SIG-M5 treated with dmso at 0.1 percent for 504 hours (cell line): ENCODE measurements at regions not wholly inside any gene's neighbourhood (a gene's known extent, or its start where the extent isn't known, plus 50 kb on each side); places are given as distances from the start of the nearest gene placed in this dataset.

ENCODE experiments used
- DNase-seq: peaks from one replicate; lab custom pipeline; 2025; ENCODE audit not compliant: unreplicated experiment; lab: John Stamatoyannopoulos, UW

DNA sequence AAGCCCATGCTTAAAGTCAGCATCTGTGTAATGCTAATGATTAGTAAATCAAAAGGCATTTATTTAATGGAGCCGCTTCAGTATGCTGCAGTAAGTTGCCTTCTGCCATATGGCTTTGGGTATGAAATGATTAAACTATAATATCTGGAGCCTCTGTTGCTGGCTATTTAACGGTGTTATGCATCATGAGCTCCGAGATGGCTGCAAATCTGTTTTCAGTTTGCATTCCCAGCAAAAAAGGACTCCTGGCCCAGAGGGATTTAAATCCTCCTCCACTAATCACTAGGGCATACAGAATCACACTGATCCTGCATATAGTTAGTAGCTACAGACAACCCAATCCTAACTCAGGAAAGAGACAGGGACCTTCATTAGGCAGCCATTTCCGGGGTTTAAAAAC, 171.5 kb upstream of the EEA1 start:
- DNase-seq, result no peak

DNA sequence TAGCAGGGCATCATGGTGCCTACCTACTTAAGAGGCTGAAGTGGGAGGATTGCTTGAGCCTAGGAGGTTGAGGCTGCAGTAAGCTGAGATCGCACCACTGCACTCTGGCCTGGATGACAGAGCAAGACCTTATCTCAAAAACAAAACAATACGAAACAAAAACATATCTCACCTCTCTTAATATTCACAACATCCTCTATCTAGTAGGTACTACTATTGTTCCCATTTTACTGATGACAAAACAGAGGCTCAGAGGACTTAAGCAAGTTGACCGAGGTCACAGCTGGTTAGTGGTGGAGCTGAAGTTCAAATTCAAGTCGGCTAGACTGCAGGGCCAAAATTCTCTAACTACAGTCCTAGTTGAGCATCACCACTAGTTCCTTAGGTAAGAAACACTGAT, 172.3 kb upstream of the EEA1 start:
- no peak for DNase-seq

GRCh38 chr12:93102312-93102711, 173.2 kb upstream of the EEA1 start:
- no peak for DNase-seq

DNA sequence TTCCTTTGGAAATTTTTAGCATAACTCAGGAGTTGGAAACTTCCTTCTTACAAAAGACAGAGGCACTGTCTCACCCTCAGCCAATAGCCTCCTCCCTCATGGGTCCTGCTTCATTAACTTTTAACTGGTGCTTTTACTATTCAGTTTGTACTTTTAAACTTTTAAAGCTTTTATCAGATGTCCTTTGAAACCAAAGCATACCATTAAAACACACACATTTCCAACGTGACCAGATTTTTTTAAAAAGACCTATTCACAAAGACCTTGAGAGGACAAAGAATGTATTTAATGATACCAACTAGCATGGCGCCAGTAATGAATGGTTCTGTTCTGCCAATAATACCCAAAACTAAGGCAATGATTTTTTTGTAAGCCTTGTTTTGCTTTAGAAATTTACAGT, 173.6 kb upstream of the EEA1 start:
- no peak for DNase-seq

GRCh38 chr12:93103154-93103553, 174.1 kb upstream of the EEA1 start:
- DNase-seq, result no peak

GRCh38 chr12:93104535-93104934, 175.4 kb upstream of the EEA1 start:
- no peak for DNase-seq

DNA sequence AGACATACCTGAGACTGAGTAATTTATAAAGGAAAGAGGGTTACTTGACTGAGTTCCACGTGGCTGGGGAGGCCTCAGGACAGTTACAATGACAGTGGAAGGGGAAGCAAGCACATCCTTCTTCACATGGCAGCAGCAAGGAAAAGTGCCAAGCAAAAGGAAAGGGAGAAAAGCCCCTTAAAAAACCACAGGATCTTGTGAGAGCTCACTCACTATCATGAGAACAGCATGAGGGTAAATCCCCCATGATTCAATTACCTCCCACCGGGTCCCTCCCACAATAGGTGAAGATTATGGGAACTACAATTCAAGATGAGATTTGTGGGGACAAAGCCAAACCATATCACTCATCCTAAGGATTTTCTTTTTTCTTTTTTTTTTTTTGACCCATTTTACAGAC, 177.8 kb upstream of the EEA1 start:
- DNase-seq, result no peak

DNA sequence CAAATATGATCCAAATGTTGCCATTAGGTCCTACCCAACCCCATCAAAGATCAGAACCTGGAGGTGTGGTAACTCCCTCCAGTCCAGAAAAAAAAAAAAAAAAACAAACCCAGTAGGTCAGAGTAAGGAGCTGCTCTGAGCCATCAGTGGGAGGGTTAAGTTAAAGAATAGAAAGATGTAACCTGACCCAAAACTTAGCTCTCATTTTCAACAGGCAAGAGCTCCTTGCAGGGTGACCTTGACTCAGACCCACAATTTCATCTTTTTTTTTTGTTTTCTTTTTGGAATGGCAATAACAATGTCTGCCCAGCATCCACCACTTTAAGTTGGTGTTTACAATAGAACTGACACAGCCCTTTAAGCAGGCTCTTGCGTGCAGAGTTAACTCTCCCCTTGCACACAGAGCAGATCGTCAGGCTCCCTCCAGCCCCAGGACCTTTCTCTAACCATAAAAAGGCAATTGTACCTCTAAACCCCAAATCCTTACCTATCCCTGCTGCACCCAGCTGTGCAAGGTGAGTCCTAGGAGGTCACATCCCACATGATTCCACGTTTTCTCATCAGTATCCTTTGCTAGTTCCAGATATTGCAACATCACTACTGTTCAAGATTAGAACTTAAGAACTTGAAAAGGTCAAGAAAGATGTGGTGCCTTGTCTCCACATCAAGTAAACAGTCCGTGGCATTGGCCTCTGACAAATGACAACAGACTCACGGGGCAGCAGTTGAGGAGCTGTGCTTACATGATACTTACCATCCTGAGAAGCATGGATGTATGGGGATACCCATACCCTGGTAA, 178.6 kb upstream of the EEA1 start:
- DNase-seq, result no peak

DNA sequence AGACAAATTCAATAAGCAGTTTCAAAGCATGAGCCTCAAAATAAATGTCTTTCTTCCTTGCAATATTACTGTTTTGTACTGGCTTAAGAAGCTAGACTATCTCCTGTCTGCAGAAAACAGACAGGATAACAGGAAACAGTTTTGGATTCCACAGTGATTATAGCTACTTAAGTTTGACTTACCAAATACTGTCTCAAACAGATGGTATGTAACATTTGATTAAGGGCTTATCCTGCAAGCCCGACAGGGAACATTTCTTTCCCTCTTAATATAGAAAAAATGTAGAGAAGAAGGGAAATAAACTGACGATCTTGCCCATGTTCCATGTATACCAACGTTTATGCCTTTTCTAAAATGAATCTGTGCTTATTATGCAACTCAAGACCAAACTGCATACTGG, 179.9 kb upstream of the EEA1 start:
- DNase-seq, result no peak

- no peak for DNase-seq
Observed at GRCh38 chr12:93109551-93110203, 180.6 kb upstream of the EEA1 start.

GRCh38 chr12:93111773-93112172, 182.7 kb upstream of the EEA1 start:
- DNase-seq, result no peak

DNA sequence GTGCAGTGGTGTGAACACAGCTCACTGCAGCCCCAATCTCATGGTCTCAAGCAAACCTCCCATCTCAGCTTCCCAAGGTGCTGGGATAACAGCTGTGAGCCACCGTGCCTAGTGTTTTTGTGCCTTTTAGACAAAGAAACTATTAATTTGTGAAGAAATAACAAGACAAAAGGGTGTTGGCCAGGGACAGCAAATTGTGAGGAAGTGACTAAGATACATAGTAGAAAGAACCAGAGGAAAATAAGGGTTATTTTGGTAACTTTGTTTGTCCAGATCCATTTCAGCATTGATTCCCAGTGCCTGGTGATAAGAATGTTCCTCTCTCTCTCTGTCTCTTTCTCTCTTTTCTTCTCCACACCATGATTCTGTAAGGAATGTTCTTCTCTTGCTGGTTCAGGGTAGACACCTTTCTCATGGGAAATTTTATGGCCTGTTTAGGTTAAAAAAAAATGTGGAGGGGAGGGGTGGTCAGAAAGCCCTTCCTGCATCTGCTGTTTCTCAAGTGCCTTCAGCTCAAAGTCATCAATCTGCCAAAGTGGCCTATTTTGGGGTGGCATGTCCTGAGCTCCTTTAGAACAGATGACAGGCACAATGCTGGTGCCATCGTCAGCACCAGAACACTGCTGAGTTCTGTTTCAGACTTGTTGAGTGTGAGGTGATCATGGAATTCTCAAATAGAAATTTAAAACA, 184.4 kb upstream of the EEA1 start:
- peak; percentile 9 for DNase-seq

DNA sequence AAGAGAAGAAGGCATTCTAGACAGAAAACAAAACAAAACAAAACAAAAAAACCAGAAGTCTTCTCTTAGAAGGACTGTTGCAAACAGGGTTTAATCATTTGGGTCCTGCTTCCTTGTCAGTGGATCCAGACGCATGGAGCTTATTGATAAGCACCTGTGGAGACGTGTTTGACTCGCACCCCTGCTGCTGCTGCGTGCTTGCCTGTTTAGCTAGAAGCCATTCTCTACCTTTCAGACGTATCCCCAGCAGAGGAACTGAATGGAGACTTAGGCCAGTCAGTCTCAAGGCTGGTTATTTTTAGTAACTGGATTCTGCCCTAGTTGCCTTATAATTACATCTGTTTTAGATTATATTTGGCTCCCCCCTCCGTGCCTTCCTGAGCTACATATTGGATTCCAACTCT, 186.1 kb upstream of the EEA1 start:
- no peak for DNase-seq

DNA sequence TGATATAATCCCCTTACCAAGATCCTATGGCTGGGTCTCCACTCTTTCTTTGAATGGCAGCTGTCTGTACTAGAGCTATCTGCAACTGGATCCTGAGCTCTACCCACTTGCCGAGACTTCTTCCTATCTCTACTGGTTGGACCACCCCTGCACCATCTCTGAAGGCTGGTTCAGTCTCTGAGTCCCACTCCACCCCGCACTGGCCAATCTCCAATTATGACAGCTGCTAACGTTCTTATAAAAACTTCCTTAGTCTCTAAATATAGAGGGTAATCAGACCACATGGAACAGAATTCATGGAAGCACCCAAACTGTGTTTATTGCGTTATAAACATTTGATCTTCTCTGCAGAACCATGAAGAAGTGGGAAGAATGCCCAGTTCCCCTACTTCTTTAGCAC, 186.6 kb upstream of the EEA1 start:
- no peak for DNase-seq

DNA sequence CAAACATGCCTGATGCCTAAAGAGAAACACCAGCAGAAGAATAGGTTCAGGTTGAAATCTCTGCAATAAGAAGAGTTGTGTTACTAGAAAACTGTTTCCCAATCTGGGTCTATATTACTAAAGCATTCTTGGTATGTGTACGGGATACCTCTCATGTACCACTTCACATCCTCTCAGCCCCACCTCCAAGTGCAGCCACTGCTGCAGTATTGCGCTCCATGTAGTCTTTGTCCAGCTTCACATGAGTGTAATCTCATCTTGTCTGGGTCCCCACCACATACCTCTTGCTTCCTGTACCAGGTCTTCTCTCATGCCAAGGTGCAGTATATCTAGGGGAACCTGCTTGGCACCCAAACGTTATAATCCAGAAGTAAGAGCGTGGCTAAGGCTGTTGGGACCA, 187.5 kb upstream of the EEA1 start:
- DNase-seq, result no peak

DNA sequence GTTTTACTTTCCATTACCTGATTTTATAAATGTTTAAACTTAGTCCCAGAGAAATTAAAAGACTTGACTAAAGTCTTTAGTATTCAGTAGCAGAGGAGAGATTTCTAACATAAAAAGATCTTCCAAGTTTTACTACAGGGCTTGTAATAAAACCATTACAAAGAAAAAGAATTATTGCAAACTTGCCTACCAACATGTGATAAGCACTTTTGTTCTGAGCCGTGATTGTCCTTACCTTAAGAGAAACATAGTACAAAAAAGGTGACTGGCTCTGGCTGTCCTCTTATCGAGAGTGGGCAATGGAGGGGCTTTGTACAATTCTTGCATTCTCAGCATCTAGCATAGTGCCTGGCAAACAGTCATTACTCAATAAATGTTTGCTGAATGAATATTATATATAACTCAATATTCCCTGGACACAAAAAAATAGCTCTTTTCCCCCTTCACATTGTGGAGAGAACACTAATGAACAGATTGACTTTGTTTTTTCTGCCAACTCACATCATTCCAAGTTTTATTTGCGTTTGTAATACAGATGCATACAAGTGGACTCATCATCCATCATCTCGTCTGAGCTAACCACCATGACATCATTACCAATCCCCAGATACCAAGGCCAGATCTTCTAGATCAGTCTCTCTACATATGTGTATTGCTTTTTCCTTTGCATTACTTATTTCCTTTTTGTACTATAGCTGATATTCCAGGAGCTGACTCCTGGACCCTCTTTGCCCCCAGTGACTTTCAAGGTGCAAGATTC, 192.8 kb upstream of the EEA1 start:
- no peak for DNase-seq

- peak; percentile 10 for DNase-seq
Observed at GRCh38 chr12:93122569-93123091, 193.5 kb upstream of the EEA1 start.

DNA sequence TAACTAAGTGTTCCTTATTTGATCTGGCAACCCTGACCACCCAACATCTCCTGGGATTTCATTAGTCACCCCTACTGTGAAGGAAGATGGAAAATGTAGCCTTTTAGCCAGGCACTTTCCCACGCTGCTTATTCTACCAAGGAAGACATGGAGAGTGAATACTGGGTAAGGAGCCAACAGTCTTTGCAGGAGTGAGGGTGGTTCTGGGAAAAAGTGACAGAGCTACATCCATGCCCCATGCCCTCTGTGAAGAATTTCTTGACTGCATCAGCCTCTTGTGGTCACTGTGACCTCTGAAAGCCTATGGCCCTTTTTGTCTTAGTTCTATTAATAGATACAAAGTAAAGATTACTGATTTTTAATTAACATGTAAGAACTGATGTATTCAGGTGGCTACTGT, 196.0 kb upstream of the EEA1 start:
- no peak for DNase-seq

DNA sequence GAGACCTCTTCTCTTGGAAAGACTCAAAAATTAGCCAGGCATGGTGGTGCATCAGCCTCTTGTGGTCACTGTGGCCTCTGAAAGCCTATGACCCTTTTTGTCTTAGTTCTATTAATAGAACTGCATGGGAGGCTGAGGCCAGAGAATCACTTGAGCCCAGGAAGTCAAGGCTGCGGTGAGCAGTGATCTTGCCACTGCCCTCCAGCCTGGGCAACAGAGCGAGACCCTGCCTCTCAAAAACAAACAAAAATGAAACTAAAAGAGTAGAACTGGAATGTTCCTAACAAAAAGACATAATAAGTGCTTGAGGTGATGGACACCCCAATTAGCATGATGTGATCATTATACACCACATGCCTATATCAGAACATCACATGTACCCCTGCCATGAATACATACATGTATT, 197.0 kb upstream of the EEA1 start:
- no peak for DNase-seq

DNA sequence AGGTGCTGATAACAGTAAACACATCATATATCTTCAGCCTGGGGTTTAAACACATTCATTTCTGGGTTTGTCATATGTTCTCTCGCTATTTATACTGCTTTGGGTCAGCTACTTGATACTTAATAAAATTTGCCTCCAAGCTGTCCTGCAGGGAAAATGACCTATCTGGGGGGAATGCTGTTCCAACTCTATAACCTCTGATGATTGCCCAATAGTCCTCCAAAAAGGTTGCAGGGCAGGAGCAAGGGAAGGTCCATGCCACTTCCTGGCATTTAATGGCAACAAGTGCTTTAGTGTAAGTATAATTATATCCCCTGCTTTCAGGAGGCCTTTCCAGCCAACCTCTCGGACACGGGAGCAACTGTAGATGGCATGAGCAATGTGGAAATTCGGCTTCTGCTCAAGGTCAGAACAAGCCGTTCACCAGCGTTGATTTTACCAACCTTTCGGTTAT, 198.0 kb upstream of the EEA1 start:
- DNase-seq, result no peak
